A673 (cell line): ENCODE measurements at regions not wholly inside any gene's neighbourhood (a gene's known extent, or its start where the extent isn't known, plus 50 kb on each side); places are given as distances from the start of the nearest gene placed in this dataset.

Source experiments
- BruUV-seq: library from RNA; stranded (reverse); fragments of 400-500 nt; replicated peaks from 2 replicates; lab custom pipeline; 2021; lab: Mats Ljungman, UMichigan
- CTCF ChIA-PET: fragments of 300-600 bp; sonication (Branson Sonifier 250); formaldehyde crosslinking; loops from one replicate; lab custom pipeline; 2022; ENCODE audit warnings: antibody characterized with exemption; lab: Charles Lee
- POLR2A ChIA-PET: fragments of 300-600 bp; sonication (Branson Sonifier 250); formaldehyde crosslinking; loops from one replicate; lab custom pipeline; 2022; ENCODE audit warnings: antibody characterized with exemption; ENCODE audit not compliant: low non-redundant PET; lab: Charles Lee
- DNase-seq: peaks from one replicate; pipeline ENCODE4 v3.0.0-alpha.2; 2015; ENCODE audit warnings: low spot score
- H3K27ac ChIP-seq: fragments of 200-600 bp; sonication (generic); 2 replicates; pipeline ENCODE4 v1.5.1; 2016; ENCODE audit warnings: mixed run types, low read depth, mild to moderate bottlenecking, mixed read lengths, antibody characterized with exemption, low read length; ENCODE audit not compliant: poor library complexity, severe bottlenecking
- H3K27me3 ChIP-seq: fragments of 200-600 bp; sonication (generic); replicated peaks from 2 replicates; pipeline ENCODE4 v1.6.1; 2017; ENCODE audit warnings: mixed run types, low read depth, mild to moderate bottlenecking, mixed read lengths, antibody characterized with exemption, low read length; ENCODE audit not compliant: insufficient read depth, poor library complexity
- H3K36me3 ChIP-seq: fragments of 200-600 bp; sonication (generic); 2 replicates; pipeline ENCODE4 v1.6.1; 2016; ENCODE audit warnings: mixed run types, mild to moderate bottlenecking, mixed read lengths, antibody characterized with exemption, low read length; ENCODE audit not compliant: insufficient read depth, poor library complexity, severe bottlenecking
- H3K4me1 ChIP-seq: fragments of 200-600 bp; sonication (generic); 2 replicates; pipeline ENCODE4 v1.6.1; 2017; ENCODE audit warnings: mixed run types, mild to moderate bottlenecking, mixed read lengths, antibody characterized with exemption, low read length; ENCODE audit not compliant: insufficient read depth, poor library complexity, severe bottlenecking
- H3K4me3 ChIP-seq: fragments of 200-600 bp; sonication (generic); 2 replicates; pipeline ENCODE4 v1.5.1; 2016; ENCODE audit warnings: low read depth, mixed run types, mild to moderate bottlenecking, mixed read lengths, low read length; ENCODE audit not compliant: poor library complexity, severe bottlenecking
- H3K9me3 ChIP-seq: fragments of 200-600 bp; sonication (generic); 2 replicates; pipeline ENCODE4 v1.6.1; 2016; ENCODE audit warnings: mixed run types, low read depth, mild to moderate bottlenecking, mixed read lengths, antibody characterized with exemption, low read length; ENCODE audit not compliant: poor library complexity, severe bottlenecking
- EZH2 ChIP-seq: fragments of 200-600 bp; sonication (generic); IDR thresholded peaks from 2 replicates; pipeline ENCODE4 v1.6.1; 2017; ENCODE audit warnings: borderline replicate concordance, low read depth, mild to moderate bottlenecking, mixed read lengths, antibody characterized with exemption, low read length; ENCODE audit not compliant: poor library complexity, severe bottlenecking
- intact Hi-C: fragments of 100-400 bp; cut with micrococcal nuclease; formaldehyde crosslinking; loops from one replicate; pipeline ENCODE4 v1.10.0; 2022; ENCODE audit not compliant: unreplicated experiment
- TF ChIP-seq, protein P1 (sequence below): fragments of 300-800, 200-600 bp; sonication (generic); conservative IDR thresholded peaks from 2 replicates; pipeline ENCODE4 v1.5.1; 2017; ENCODE audit warnings: low read depth, mild to moderate bottlenecking, antibody characterized with exemption, low read length, moderate library complexity, mixed read lengths

DNA sequence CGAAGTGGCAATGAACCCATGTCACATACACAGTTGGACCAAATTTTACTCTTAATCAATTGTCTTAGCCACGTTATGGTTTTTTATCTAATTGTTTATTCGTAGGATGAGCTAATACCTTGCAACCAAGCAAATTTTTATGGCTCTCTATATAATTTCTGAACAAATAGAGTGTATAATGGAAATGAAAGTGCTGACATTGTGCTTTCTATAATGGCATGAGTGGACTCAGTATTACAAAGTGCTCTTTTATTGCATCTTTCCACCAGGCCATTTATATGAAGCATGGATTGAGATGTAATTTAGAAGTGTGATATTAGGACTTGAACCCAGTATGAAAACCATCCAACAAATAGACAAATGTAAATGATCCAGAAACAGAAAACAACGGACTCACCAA is 1096.0 kb downstream of the DTWD2 start:
- no peaks in the 10 kb centered on the region for H3K9me3 ChIP-seq
- H3K27me3 ChIP-seq: no peaks in the 10 kb centered on the region
- TF ChIP-seq, protein P1, sequence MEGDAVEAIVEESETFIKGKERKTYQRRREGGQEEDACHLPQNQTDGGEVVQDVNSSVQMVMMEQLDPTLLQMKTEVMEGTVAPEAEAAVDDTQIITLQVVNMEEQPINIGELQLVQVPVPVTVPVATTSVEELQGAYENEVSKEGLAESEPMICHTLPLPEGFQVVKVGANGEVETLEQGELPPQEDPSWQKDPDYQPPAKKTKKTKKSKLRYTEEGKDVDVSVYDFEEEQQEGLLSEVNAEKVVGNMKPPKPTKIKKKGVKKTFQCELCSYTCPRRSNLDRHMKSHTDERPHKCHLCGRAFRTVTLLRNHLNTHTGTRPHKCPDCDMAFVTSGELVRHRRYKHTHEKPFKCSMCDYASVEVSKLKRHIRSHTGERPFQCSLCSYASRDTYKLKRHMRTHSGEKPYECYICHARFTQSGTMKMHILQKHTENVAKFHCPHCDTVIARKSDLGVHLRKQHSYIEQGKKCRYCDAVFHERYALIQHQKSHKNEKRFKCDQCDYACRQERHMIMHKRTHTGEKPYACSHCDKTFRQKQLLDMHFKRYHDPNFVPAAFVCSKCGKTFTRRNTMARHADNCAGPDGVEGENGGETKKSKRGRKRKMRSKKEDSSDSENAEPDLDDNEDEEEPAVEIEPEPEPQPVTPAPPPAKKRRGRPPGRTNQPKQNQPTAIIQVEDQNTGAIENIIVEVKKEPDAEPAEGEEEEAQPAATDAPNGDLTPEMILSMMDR: no peak
- no peak for TF ChIP-seq EZH2
- BruUV-seq: no TSS peak
- POLR2A ChIA-PET: no interaction called here
- H3K36me3 ChIP-seq: no peaks in the 10 kb centered on the region
- no peak overlapping the region for H3K27ac ChIP-seq
- intact Hi-C loops: no loop called here
- no peak for DNase-seq
- H3K4me3 ChIP-seq: no peak overlapping the region
- H3K4me1 ChIP-seq: no peaks in the 10 kb centered on the region
- CTCF ChIA-PET: no interaction called here

- no peaks in the 10 kb centered on the region for H3K9me3 ChIP-seq
- no peaks in the 10 kb centered on the region for H3K4me1 ChIP-seq
- no TSS peak for BruUV-seq
- DNase-seq: peak; percentile 27
- no peaks in the 10 kb centered on the region for H3K36me3 ChIP-seq
- H3K27ac ChIP-seq: no peak overlapping the region
- intact Hi-C loops: no loop called here
- no peak for TF ChIP-seq EZH2
- TF ChIP-seq, protein P1: no peak
- no peaks in the 10 kb centered on the region for H3K27me3 ChIP-seq
- H3K4me3 ChIP-seq: no peak overlapping the region
- CTCF ChIA-PET: no interaction called here
- POLR2A ChIA-PET: no interaction called here
Measured at GRCh38 chr5:117889596-117889995, 1098.8 kb downstream of the DTWD2 start.

DNA sequence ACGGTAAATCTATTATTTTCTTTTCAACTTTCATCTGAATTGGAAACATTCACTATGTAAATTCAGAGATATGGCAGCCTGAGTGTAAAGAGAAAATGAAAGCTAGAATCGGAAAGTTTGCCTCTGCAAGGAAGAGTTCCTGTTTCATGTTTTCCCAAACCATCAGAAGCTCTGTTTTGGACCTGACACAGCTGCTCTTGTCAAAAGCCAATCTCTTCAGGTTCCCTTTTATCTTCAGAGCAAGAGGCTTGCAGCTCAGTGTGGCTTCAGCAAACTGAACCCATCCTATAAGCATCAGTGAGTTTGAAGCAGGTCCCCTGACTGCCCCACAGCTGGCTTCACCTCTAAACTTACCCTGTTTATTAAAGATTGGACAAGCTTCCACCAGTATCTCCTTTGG is 1099.7 kb downstream of the DTWD2 start:
- no peak for DNase-seq
- Histone ChIP-seq H3K36me3 (no peaks in the 10 kb centered on the region), H3K27ac (no peak overlapping the region), H3K4me1 (no peaks in the 10 kb centered on the region), H3K27me3 (no peaks in the 10 kb centered on the region), H3K9me3 (no peaks in the 10 kb centered on the region), H3K4me3 (no peak overlapping the region)
- TF ChIP-seq, protein P1: no peak
- no peak for TF ChIP-seq EZH2
- ChIA-PET CTCF (no interaction called here), POLR2A (interaction anchor here (0.5 kb wide), 1 partner anchor 1034 kb away, joined by 10 read pairs; no protein-coding TSS in a partner anchor)
- BruUV-seq: no TSS peak
- intact Hi-C loops: no loop called here
